Heart right ventricle (tissue), 16 donors: ENCODE measurements at regions not wholly inside any gene's neighbourhood (a gene's known extent, or its start where the extent isn't known, plus 50 kb on each side); places are given as distances from the start of the nearest gene placed in this dataset.

Experiments used
- ATAC-seq, 8 donors: fragments of 200-7000 bp; cut with Tn5 transposase; one replicate each; pipeline ENCODE4 v1.9.1; 2020; ENCODE audit warnings: mild to moderate bottlenecking in 8 of 8, moderate library complexity in 8 of 8, moderate number of reproducible peaks in 1 of 8
- DNase-seq, 2 donors: peaks; one replicate each; pipeline ENCODE4 v3.0.0-alpha.2; 2020
- H3K27ac ChIP-seq, 10 donors: fragments of 200-600 bp; sonication (generic) in 2 of 10; one replicate each; pipeline versions ENCODE4 v1.5.0 to v1.8.0; 2020 to 2022; ENCODE audit warnings: mild to moderate bottlenecking in 3 of 10
- H3K27me3 ChIP-seq, 7 donors: fragments of 200-600 bp; one replicate each; pipeline ENCODE4 v1.8.0; 2021 to 2022; ENCODE audit warnings: mild to moderate bottlenecking in 2 of 7
- H3K36me3 ChIP-seq, 9 donors: fragments of 200-600 bp; sonication (generic) in 1 of 9; one replicate each; pipeline versions ENCODE4 v1.5.0 to v1.8.0; 2020 to 2022; ENCODE audit warnings: mild to moderate bottlenecking in 2 of 9
- H3K4me1 ChIP-seq, 9 donors: fragments of 200-600 bp; sonication (generic) in 1 of 9; one replicate each; pipeline versions ENCODE4 v1.5.0 to v1.8.0; 2020 to 2022; ENCODE audit warnings: mild to moderate bottlenecking in 4 of 9
- H3K4me3 ChIP-seq, 10 donors: fragments of 200-600 bp; sonication (generic) in 2 of 10; one replicate each; pipeline versions ENCODE4 v1.5.0 to v1.8.0; 2020 to 2022; ENCODE audit warnings: mild to moderate bottlenecking in 7 of 10, moderate library complexity in 2 of 10
- H3K9me3 ChIP-seq, 11 donors: fragments of 200-600 bp in 10 of 11; sonication (generic) in 2 of 11; one replicate each; pipeline versions ENCODE4 v1.5.0 to v1.8.0; 2013 to 2022; ENCODE audit warnings: mild to moderate bottlenecking in 2 of 11, control low read depth in 1 of 11, moderate library complexity in 1 of 11
- WGBS, 2 donors: extraction: QIAGEN DNeasy Blood & Tissue Kit; methylation state at CpG; one replicate each; pipeline ENCODE4 v1.1.7; 2013; ENCODE audit warnings: inconsistent platforms in 1 of 2; 5-methylcytosine and 5-hydroxymethylcytosine counted together
- intact Hi-C, 10 donors: fragments of 100-400 bp; cut with DNase I; formaldehyde crosslinking; loops; one replicate each; pipeline versions ENCODE4 v1.11.1 to v1.14.2; 2022
- TF ChIP-seq, protein P1 (sequence below), 9 donors: fragments of 200-600 bp; sonication (generic) in 2 of 9; IDR thresholded peaks; one replicate each; pipeline versions ENCODE4 v1.5.0 to v1.8.0; 2021 to 2022; ENCODE audit warnings: antibody characterized with exemption in 9 of 9, mild to moderate bottlenecking in 5 of 9, moderate library complexity in 1 of 9
- donor health status: Arrhythmogenic right ventricular cardiomyopathy.
- donor health status: ischemic (EF 13 %, LVEDD 7.1; RV severe dilation, severe dysfunction).
- donor health status: healthy with polysubstance abuse.
- donor health status: DM: no; HTN: yes; CAD: no.
- donor health status: DM: no; HTN: no; CAD: no.
- donor health status: ischemic (EF 25% LVEDD 6.9; RV normal size, moderate dysfunction).
- donor health status: ischemic (EF 25% LVEDD 5.7; RV mildly dilated, moderate dysfunction).
- donor health status: healthy.
- donor health status: DM: yes; HTN: yes; CAD: no.
- donor health status: Ischemic cardiomyopathy.
- donor health status: ischemic (EF 35%, LVEDD 5.7; RV mildly dilated, moderate dysfunction).
- donor health status: nonischemic (EF 11% LVEDD 7.7; RV severe dilation, severe dysfunction).
- donor health status: DM: yes; HTN: yes; CAD: no.
- donor health status: PGD.
- donor health status: ischemic (EF 29% LVEDD 5.4; RV normal size, mild dysfunction).
- donor health status: nonischemic (EF 23%, LVEDD 6.1; RV moderate dilation, normal function).

GRCh38 chr18:39529358-39529757, 1963.8 kb upstream of the CELF4 start:
- Histone ChIP-seq H3K4me1 (no peaks in the 10 kb centered on the region), H3K36me3 (no peaks in the 10 kb centered on the region), H3K9me3 (no peaks in the 10 kb centered on the region), H3K27me3 (no peaks in the 10 kb centered on the region), H3K27ac (no peak overlapping the region), H3K4me3 (no peak overlapping the region)
- DNase-seq (no peak), ATAC-seq (no peak)
- intact Hi-C loops, result loop anchor here in 2 of 10 donors (10.0 kb wide), 2 partner anchors 135 to 175 kb away; no protein-coding TSS in a partner anchor
- TF ChIP-seq, protein P1, sequence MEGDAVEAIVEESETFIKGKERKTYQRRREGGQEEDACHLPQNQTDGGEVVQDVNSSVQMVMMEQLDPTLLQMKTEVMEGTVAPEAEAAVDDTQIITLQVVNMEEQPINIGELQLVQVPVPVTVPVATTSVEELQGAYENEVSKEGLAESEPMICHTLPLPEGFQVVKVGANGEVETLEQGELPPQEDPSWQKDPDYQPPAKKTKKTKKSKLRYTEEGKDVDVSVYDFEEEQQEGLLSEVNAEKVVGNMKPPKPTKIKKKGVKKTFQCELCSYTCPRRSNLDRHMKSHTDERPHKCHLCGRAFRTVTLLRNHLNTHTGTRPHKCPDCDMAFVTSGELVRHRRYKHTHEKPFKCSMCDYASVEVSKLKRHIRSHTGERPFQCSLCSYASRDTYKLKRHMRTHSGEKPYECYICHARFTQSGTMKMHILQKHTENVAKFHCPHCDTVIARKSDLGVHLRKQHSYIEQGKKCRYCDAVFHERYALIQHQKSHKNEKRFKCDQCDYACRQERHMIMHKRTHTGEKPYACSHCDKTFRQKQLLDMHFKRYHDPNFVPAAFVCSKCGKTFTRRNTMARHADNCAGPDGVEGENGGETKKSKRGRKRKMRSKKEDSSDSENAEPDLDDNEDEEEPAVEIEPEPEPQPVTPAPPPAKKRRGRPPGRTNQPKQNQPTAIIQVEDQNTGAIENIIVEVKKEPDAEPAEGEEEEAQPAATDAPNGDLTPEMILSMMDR (IDR thresholded peaks at IDR 0.05), result no peak
- 95 to 96% methylated on average over 12 of the region's 12 CpGs for WGBS, 2 donors

DNA sequence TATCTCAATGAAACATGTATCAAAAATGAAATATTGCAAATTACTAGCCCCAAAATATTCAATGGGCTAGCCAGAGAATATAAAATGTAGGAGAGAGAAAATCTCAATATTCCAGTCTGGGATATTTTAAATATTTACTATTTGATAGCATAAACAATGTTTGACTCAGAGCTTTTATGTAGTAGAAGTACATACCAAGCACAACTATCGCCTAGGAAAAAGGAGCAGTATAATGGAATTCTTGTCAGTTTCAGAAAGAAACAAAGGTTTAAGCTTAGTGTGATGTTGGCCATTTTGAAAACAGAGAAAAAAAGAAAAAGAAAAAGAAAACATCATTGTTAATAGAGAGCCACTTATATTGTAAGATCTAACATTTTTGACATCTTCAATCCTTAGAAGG, 1961.9 kb upstream of the CELF4 start:
- ATAC-seq, result no peak
- DNase-seq, result no peak
- intact Hi-C loops, result loop anchor here in 2 of 10 donors (10.0 kb wide), 2 partner anchors 133 to 173 kb away; no protein-coding TSS in a partner anchor
- Histone ChIP-seq H3K27ac (no peak overlapping the region), H3K27me3 (no peaks in the 10 kb centered on the region), H3K36me3 (no peaks in the 10 kb centered on the region), H3K4me1 (no peaks in the 10 kb centered on the region), H3K4me3 (no peak overlapping the region), H3K9me3 (no peaks in the 10 kb centered on the region)
- WGBS, 2 donors, result 96 to 100% methylated on average over 1 of the region's 1 CpG
- TF ChIP-seq, protein P1 (IDR thresholded peaks at IDR 0.05), result no peak

GRCh38 chr18:39524370-39524769, 1958.8 kb upstream of the CELF4 start:
- Histone ChIP-seq H3K27me3 (no peaks in the 10 kb centered on the region), H3K27ac (no peak overlapping the region), H3K9me3 (no peaks in the 10 kb centered on the region), H3K4me1 (no peaks in the 10 kb centered on the region), H3K36me3 (no peaks in the 10 kb centered on the region), H3K4me3 (no peak overlapping the region)
- DNase-seq, result no peak
- TF ChIP-seq, protein P1 (IDR thresholded peaks at IDR 0.05), result no peak
- intact Hi-C loops, result loop anchor here in 2 of 10 donors (5.0 to 10.0 kb wide), 3 partner anchors 52 to 170 kb away; no protein-coding TSS in a partner anchor
- no peak for ATAC-seq

DNA sequence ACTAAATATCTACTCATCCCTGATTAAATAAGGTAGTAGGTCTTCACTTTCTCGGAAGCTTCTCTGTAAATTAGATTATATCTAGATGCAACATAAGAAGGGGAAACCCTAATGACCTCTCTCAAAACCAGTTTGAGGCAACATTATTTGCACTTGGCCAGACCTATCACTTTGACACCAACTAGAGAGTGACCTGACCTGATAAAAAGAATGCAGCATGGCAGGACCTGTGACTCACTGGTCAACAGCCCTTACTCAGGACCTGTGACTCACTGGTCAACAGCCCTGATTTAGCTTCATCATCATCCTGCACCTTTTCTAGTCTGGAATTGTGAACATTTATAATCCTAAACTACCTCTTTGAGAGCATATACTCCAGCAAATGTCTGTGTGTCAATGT, 1957.7 kb upstream of the CELF4 start:
- Histone ChIP-seq H3K27me3 (no peaks in the 10 kb centered on the region), H3K9me3 (no peaks in the 10 kb centered on the region), H3K27ac (no peak overlapping the region), H3K4me1 (no peaks in the 10 kb centered on the region), H3K36me3 (no peaks in the 10 kb centered on the region), H3K4me3 (no peak overlapping the region)
- intact Hi-C loops, result loop anchor here in 2 of 10 donors (5.0 to 10.0 kb wide), 3 partner anchors 51 to 168 kb away; no protein-coding TSS in a partner anchor
- ATAC-seq (no peak), DNase-seq (no peak)
- TF ChIP-seq, protein P1 (IDR thresholded peaks at IDR 0.05), result no peak
- WGBS, 2 donors, result 97 to 100% methylated on average over 1 of the region's 1 CpG
